ENCODE measurements at regions not wholly inside any gene's neighbourhood (a gene's known extent, or its start where the extent isn't known, plus 50 kb on each side); places are given as distances from the start of the nearest gene placed in this dataset.

DNA sequence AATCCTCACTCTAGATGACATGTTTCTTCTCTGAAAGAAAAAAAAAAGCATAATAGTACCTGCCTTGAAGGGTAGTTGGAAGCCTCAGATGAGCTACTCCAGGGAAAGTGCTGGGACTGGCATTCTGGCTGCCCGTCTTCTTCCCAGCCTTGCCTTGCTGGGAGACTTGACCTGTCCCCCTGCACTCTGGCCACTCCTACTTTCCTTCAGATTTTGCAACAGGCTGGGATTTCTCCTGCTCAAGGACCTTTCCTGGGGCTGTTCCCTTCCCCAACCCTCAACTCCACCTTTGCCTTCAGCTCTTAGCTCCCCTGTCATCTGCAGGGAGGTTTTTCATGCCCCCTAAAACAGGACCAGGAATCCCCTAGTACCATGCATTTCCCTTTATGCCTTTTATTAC lies 609.9 kb upstream of the CFAP20DC start:
- Mint-ChIP-seq H3K36me3 (no peaks in the 10 kb centered on the region), H3K27ac (no peak overlapping the region), H3K27me3 (peaks cover 11% of the 10 kb centered on the region), H3K4me1 (peaks cover 0 to 1% (median 0%) of the 10 kb centered on the region in 3 donors), H3K4me3 (no peak overlapping the region), H3K9me3 (peaks cover 0 to 2% (median 0%) of the 10 kb centered on the region in 3 donors)

- Mint-ChIP-seq H3K36me3 (no peaks in the 10 kb centered on the region), H3K4me3 (no peak overlapping the region), H3K9me3 (peaks cover 0 to 2% (median 0%) of the 10 kb centered on the region in 3 donors), H3K27me3 (peaks cover 11% of the 10 kb centered on the region), H3K4me1 (peaks cover 0 to 1% (median 0%) of the 10 kb centered on the region in 3 donors), H3K27ac (no peak overlapping the region)
Measured at GRCh38 chr3:59658866-59659265, 609.0 kb upstream of the CFAP20DC start.

DNA sequence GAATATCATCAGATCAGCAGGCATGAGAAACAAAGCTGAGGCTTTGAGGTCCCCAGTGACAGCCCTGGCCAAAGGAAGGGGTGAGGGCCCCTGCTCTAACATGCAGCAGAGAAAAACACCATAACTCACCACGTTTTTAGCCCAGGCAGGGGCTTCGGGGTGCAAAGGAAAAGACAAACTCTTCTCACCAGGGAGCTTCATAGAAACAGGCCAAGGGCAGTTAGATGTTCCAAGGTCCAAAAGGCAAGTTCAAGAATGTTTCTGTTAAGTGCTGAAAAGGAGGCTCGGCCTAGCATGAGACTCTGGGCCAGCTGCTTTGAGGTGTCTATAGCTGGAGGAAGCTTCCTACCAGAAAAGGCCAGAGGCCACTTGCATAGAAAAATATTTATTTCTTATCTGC lies 608.4 kb upstream of the CFAP20DC start:
- Mint-ChIP-seq H3K4me1 (peaks cover 0 to 1% (median 0%) of the 10 kb centered on the region in 3 donors), H3K36me3 (no peaks in the 10 kb centered on the region), H3K27me3 (peaks cover 11% of the 10 kb centered on the region), H3K9me3 (peaks cover 0 to 2% (median 0%) of the 10 kb centered on the region in 3 donors), H3K4me3 (no peak overlapping the region), H3K27ac (no peak overlapping the region)

- peaks cover 6% of the 10 kb centered on the region for H3K27me3 Mint-ChIP-seq
- peaks cover 8 to 11% (median 8%) of the 10 kb centered on the region in 3 donors for H3K9me3 Mint-ChIP-seq
- no peak overlapping the region for H3K4me3 Mint-ChIP-seq
- H3K27ac Mint-ChIP-seq: no peak overlapping the region
- no peaks in the 10 kb centered on the region for H3K4me1 Mint-ChIP-seq
- H3K36me3 Mint-ChIP-seq: no peaks in the 10 kb centered on the region
Measured at GRCh38 chr3:59655418-59656015, 605.7 kb upstream of the CFAP20DC start.

- Mint-ChIP-seq H3K4me3 (no peak overlapping the region), H3K4me1 (no peaks in the 10 kb centered on the region), H3K9me3 (peaks cover 8 to 16% (median 11%) of the 10 kb centered on the region in 3 donors), H3K27me3 (peaks cover 3% of the 10 kb centered on the region), H3K27ac (no peak overlapping the region), H3K36me3 (no peaks in the 10 kb centered on the region)
Measured at GRCh38 chr3:59654480-59655417, 604.9 kb upstream of the CFAP20DC start.

DNA sequence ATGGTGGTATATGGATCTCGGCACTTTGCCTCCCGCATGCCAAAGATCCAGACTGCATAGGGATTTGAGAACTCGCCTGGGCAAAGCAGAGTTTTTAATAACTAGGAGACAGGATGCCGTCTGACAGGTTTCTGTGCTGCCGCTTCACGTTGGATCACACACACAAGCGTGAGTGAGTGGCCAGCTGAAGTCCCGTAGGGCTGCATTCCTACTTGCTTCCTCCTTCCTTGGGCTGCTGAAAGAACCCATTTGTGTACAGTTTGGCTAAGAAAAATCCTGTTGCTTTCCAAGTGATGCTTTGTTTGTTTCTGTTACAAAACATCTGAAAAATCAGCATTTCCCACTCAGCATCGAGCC lies 604.3 kb upstream of the CFAP20DC start:
- Mint-ChIP-seq H3K4me3 (no peak overlapping the region), H3K27me3 (peaks cover 3% of the 10 kb centered on the region), H3K27ac (no peak overlapping the region), H3K9me3 (peaks cover 8 to 22% (median 15%) of the 10 kb centered on the region in 3 donors), H3K4me1 (no peaks in the 10 kb centered on the region), H3K36me3 (no peaks in the 10 kb centered on the region)

- Mint-ChIP-seq H3K4me1 (no peaks in the 10 kb centered on the region), H3K27ac (no peak overlapping the region), H3K27me3 (peaks cover 3% of the 10 kb centered on the region), H3K36me3 (no peaks in the 10 kb centered on the region), H3K4me3 (no peak overlapping the region), H3K9me3 (peaks cover 8 to 26% (median 15%) of the 10 kb centered on the region in 3 donors)
Measured at GRCh38 chr3:59653405-59654122, 603.7 kb upstream of the CFAP20DC start.

GRCh38 chr3:59644479-59645402 lies 594.9 kb upstream of the CFAP20DC start:
- H3K4me1 Mint-ChIP-seq: no peaks in the 10 kb centered on the region
- no peak overlapping the region for H3K27ac Mint-ChIP-seq
- peaks cover 0 to 10% (median 4%) of the 10 kb centered on the region in 3 donors for H3K9me3 Mint-ChIP-seq
- peaks cover 16% of the 10 kb centered on the region for H3K27me3 Mint-ChIP-seq
- H3K4me3 Mint-ChIP-seq: no peak overlapping the region
- H3K36me3 Mint-ChIP-seq: no peaks in the 10 kb centered on the region

DNA sequence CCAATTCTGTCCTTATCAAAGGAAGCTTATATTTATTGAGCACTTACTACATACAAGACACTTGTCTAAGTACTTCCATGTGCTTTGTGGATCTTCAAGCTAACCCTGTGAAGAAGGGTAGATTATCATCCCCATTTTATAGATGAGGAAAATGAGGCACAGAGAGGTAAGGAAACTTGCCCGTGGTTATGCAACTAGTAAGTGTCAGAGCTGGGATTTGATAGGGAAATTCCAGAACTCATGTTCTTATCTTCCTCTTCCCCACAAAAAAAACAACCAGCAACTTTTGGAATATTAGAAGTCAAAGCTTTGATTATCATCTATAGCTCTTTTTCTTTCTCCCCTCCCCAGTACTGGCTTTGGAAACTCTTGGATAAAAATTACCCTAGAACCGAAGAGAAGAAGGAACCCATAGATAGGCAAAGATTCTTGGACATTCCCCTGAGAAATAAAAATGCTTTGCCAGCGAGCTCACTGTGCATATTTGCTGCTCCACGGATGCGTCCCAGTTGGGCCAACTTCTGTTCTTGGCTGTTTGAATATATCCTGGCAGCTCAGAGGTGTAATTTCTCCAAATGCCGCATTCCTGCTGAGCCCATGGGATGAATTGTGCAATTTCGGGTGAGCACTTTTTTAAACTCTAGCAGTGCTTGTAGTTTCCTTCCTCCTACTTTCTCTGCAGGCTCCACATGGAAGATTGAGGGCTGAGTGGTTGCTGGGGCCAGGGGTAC lies 591.5 kb upstream of the CFAP20DC start:
- Mint-ChIP-seq H3K27ac (no peak overlapping the region), H3K27me3 (peaks cover 17% of the 10 kb centered on the region), H3K4me3 (no peak overlapping the region), H3K9me3 (peaks cover 0 to 2% (median 0%) of the 10 kb centered on the region in 3 donors), H3K36me3 (peaks cover 2% of the 10 kb centered on the region), H3K4me1 (no peaks in the 10 kb centered on the region)

GRCh38 chr3:59632760-59633573 lies 583.1 kb upstream of the CFAP20DC start:
- peaks cover 6% of the 10 kb centered on the region for H3K36me3 Mint-ChIP-seq
- H3K27ac Mint-ChIP-seq: no peak overlapping the region
- H3K4me3 Mint-ChIP-seq: no peak overlapping the region
- H3K4me1 Mint-ChIP-seq: no peaks in the 10 kb centered on the region
- H3K9me3 Mint-ChIP-seq: peaks cover 0 to 2% (median 1%) of the 10 kb centered on the region in 3 donors
- peaks cover 1% of the 10 kb centered on the region for H3K27me3 Mint-ChIP-seq

DNA sequence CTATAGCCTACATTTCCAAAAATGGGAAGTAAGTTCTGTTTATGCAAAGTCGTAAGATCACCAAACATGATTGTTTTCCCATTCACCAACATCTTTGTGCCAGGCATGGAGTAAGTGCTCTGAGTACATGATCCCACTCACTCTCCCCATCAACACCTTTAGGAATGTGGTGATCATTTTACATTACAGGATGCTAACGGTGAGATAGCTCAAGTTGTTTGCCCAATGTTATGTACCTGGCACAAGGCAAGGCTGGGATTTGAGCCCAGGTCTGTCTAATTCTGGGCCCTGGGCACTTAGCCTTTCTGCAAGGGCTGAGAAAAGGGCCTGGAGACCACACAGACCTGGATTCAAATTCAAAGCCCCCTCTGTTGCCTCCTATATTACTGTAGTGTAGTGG lies 581.7 kb upstream of the CFAP20DC start:
- peaks cover 1% of the 10 kb centered on the region for H3K27me3 Mint-ChIP-seq
- no peak overlapping the region for H3K27ac Mint-ChIP-seq
- H3K4me3 Mint-ChIP-seq: no peak overlapping the region
- H3K4me1 Mint-ChIP-seq: no peaks in the 10 kb centered on the region
- H3K36me3 Mint-ChIP-seq: peaks cover 4% of the 10 kb centered on the region
- H3K9me3 Mint-ChIP-seq: peaks cover 0 to 2% (median 0%) of the 10 kb centered on the region in 3 donors

- Mint-ChIP-seq H3K9me3 (peaks cover 2 to 11% (median 4%) of the 10 kb centered on the region in 3 donors), H3K36me3 (no peaks in the 10 kb centered on the region), H3K4me3 (no peak overlapping the region), H3K27me3 (peaks cover 2% of the 10 kb centered on the region), H3K27ac (no peak overlapping the region), H3K4me1 (no peaks in the 10 kb centered on the region)
Measured at GRCh38 chr3:59621037-59621436, 571.2 kb upstream of the CFAP20DC start.

- peaks cover 2% of the 10 kb centered on the region for H3K27me3 Mint-ChIP-seq
- no peaks in the 10 kb centered on the region for H3K4me1 Mint-ChIP-seq
- H3K36me3 Mint-ChIP-seq: peaks cover 1% of the 10 kb centered on the region
- H3K27ac Mint-ChIP-seq: no peak overlapping the region
- H3K4me3 Mint-ChIP-seq: no peak overlapping the region
- peaks cover 2 to 11% (median 4%) of the 10 kb centered on the region in 3 donors for H3K9me3 Mint-ChIP-seq
Measured at GRCh38 chr3:59620325-59620724, 570.5 kb upstream of the CFAP20DC start.
